Coronary artery (tissue), 2 donors: ENCODE measurements at regions not wholly inside any gene's neighbourhood (a gene's known extent, or its start where the extent isn't known, plus 50 kb on each side); places are given as distances from the start of the nearest gene placed in this dataset.

ENCODE experiments used
- DNase-seq: peaks from one replicate; pipeline ENCODE4 v3.0.0-alpha.2; 2017; ENCODE audit warnings: low spot score
- H3K27ac ChIP-seq, 2 donors: fragments of 200-600 bp; sonication (generic); one replicate each; pipeline ENCODE4 v1.5.1; 2016 to 2019
- H3K4me3 ChIP-seq: fragments of 200-600 bp; sonication (generic); 2 replicates; pipeline ENCODE4 v1.5.1; 2016; ENCODE audit warnings: mild to moderate bottlenecking, moderate library complexity
- CTCF ChIP-seq: fragments of 200-600 bp; sonication (generic); IDR thresholded peaks from one replicate; pipeline ENCODE4 v1.5.1; 2019; ENCODE audit warnings: antibody characterized with exemption

GRCh38 chr15:98127586-98127985 lies 167.1 kb downstream of the ARRDC4 start:
- Histone ChIP-seq H3K27ac (no peak overlapping the region), H3K4me3 (no peak overlapping the region)
- TF ChIP-seq CTCF, result no peak
- no peak for DNase-seq

GRCh38 chr15:98131924-98132323 lies 171.4 kb downstream of the ARRDC4 start:
- no peak overlapping the region for H3K4me3 ChIP-seq
- no peak overlapping the region for H3K27ac ChIP-seq
- TF ChIP-seq CTCF, result no peak
- no peak for DNase-seq

GRCh38 chr15:98134905-98135304 lies 174.4 kb downstream of the ARRDC4 start:
- DNase-seq, result no peak
- no peak overlapping the region for H3K4me3 ChIP-seq
- no peak for TF ChIP-seq CTCF
- H3K27ac ChIP-seq, result no peak overlapping the region

- no peak for DNase-seq
- Histone ChIP-seq H3K4me3 (no peak overlapping the region), H3K27ac (no peak overlapping the region)
- TF ChIP-seq CTCF, result no peak
Measured at GRCh38 chr15:98138910-98139309, 178.4 kb downstream of the ARRDC4 start.

- Histone ChIP-seq H3K27ac (no peak overlapping the region), H3K4me3 (no peak overlapping the region)
- no peak for DNase-seq
- no peak for TF ChIP-seq CTCF
Measured at GRCh38 chr15:98139337-98139736, 178.8 kb downstream of the ARRDC4 start.

GRCh38 chr15:98142572-98142971 lies 182.1 kb downstream of the ARRDC4 start:
- H3K4me3 ChIP-seq, result no peak overlapping the region
- DNase-seq, result no peak
- H3K27ac ChIP-seq, result no peak overlapping the region
- TF ChIP-seq CTCF, result no peak

GRCh38 chr15:98143116-98143515 lies 182.6 kb downstream of the ARRDC4 start:
- TF ChIP-seq CTCF, result no peak
- DNase-seq, result no peak
- no peak overlapping the region for H3K4me3 ChIP-seq

More at GRCh38 chr15:98143116-98143515, 182.6 kb downstream of the ARRDC4 start:
- no peak overlapping the region for H3K27ac ChIP-seq
